CD8-positive, alpha-beta memory T cell (primary cell): ENCODE measurements at regions not wholly inside any gene's neighbourhood (a gene's known extent, or its start where the extent isn't known, plus 50 kb on each side); places are given as distances from the start of the nearest gene placed in this dataset.

Experiments used
- CTCF ChIA-PET: fragments of 350-600 bp; sonication (Branson Sonifier 250); formaldehyde crosslinking; loops from one replicate; lab custom pipeline; 2021; ENCODE audit warnings: antibody characterized with exemption; lab: Charles Lee
- POLR2A ChIA-PET: fragments of 350-600 bp; sonication (Branson Sonifier 250); formaldehyde crosslinking; loops from one replicate; lab custom pipeline; 2021; ENCODE audit warnings: antibody characterized with exemption; lab: Charles Lee
- DNase-seq, 5 donors: peaks; one replicate each; pipeline versions ENCODE4 v3.0.0 to v3.0.0-alpha.2; 2020 to 2022; ENCODE audit warnings: mixed read lengths in 1 of 5
- H3K27ac ChIP-seq: one replicate; pipeline ENCODE4 v1.7.0; 2013; ENCODE audit warnings: low read depth, mild to moderate bottlenecking, low read length, moderate library complexity
- H3K27me3 ChIP-seq: 2 replicates; pipeline ENCODE4 v1.7.0; 2013; ENCODE audit warnings: low read length, mild to moderate bottlenecking; ENCODE audit not compliant: insufficient read depth, poor library complexity, severe bottlenecking
- H3K36me3 ChIP-seq: 2 replicates; pipeline ENCODE4 v1.7.0; 2013; ENCODE audit warnings: mild to moderate bottlenecking, low read length, moderate library complexity; ENCODE audit not compliant: insufficient read depth
- H3K4me1 ChIP-seq: 2 replicates; pipeline ENCODE4 v1.7.0; 2013; ENCODE audit warnings: mild to moderate bottlenecking, low read length, moderate library complexity; ENCODE audit not compliant: insufficient read depth
- H3K4me3 ChIP-seq: 2 replicates; pipeline ENCODE4 v1.7.0; 2013; ENCODE audit warnings: mild to moderate bottlenecking, low read length
- H3K9me3 ChIP-seq: 2 replicates; pipeline ENCODE4 v1.7.0; 2013; ENCODE audit warnings: mild to moderate bottlenecking, low read length
- H3K27ac Mint-ChIP-seq, 8 donors: one replicate each; pipeline ENCODE4 v1.8.0; 2020 to 2021; ENCODE audit warnings: mixed read lengths in 8 of 8, mild to moderate bottlenecking in 6 of 8, inconsistent platforms in 3 of 8, moderate library complexity in 3 of 8
- H3K27me3 Mint-ChIP-seq, 2 donors: one replicate each; pipeline ENCODE4 v1.8.0; 2020 to 2021; ENCODE audit warnings: mixed read lengths in 2 of 2, mild to moderate bottlenecking in 1 of 2, moderate library complexity in 1 of 2
- H3K36me3 Mint-ChIP-seq, 3 donors: one replicate each; pipeline ENCODE4 v1.8.0; 2020 to 2021; ENCODE audit warnings: mixed read lengths in 3 of 3, inconsistent platforms in 1 of 3, mild to moderate bottlenecking in 1 of 3
- H3K4me1 Mint-ChIP-seq, 3 donors: one replicate each; pipeline ENCODE4 v1.8.0; 2020 to 2021; ENCODE audit warnings: mixed read lengths in 3 of 3, inconsistent platforms in 1 of 3, mild to moderate bottlenecking in 1 of 3
- H3K4me3 Mint-ChIP-seq, 7 donors: one replicate each; pipeline ENCODE4 v1.8.0; 2020 to 2021; ENCODE audit warnings: mixed read lengths in 7 of 7, mild to moderate bottlenecking in 6 of 7, moderate library complexity in 4 of 7, inconsistent platforms in 2 of 7
- H3K9me3 Mint-ChIP-seq, 5 donors: one replicate each; pipeline ENCODE4 v1.8.0; 2020 to 2022; ENCODE audit warnings: mixed read lengths in 5 of 5, mild to moderate bottlenecking in 3 of 5, moderate library complexity in 2 of 5, inconsistent platforms in 1 of 5

DNA sequence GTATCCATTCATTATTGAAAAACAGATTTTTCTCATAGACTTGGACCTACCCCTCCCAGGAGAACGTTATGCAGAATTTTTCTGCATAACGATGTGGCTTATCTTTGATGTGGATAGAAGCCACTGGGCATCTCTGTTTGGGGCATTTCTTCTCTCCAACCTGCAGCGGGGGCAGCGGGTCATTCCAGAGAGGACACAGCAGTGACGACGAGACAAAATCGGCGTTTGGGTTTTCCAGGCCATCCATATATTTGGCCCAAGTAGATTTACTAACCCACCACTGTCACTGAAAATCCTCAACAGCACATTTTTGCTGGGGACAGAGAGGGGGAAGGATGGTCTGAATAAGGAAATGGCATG lies 299.3 kb upstream of the PITRM1 start:
- H3K27ac Mint-ChIP-seq, result peak overlapping the region in 4 of 8 donors; percentile 30 to 89 (median 79)
- peaks cover 10 to 26% of the 10 kb centered on the region in 2 donors for H3K27me3 Mint-ChIP-seq
- Histone ChIP-seq H3K27ac (no peak overlapping the region), H3K4me3 (peak overlapping the region; percentile 58), H3K9me3 (no peaks in the 10 kb centered on the region), H3K27me3 (no peaks in the 10 kb centered on the region), H3K36me3 (no peaks in the 10 kb centered on the region), H3K4me1 (peaks cover 19% of the 10 kb centered on the region)
- H3K4me3 Mint-ChIP-seq, result peak overlapping the region; percentile 72 to 91 (median 88)
- ChIA-PET POLR2A (no interaction called here), CTCF (interaction anchor here (1.1 kb wide), 1 partner anchor 9 kb away, joined by 3 read pairs; no protein-coding TSS in a partner anchor)
- no peak for DNase-seq
- H3K36me3 Mint-ChIP-seq, result peaks cover 0 to 13% (median 0%) of the 10 kb centered on the region in 3 donors
- peaks cover 33 to 44% (median 43%) of the 10 kb centered on the region in 3 donors for H3K4me1 Mint-ChIP-seq
- H3K9me3 Mint-ChIP-seq, result no peaks in the 10 kb centered on the region

DNA sequence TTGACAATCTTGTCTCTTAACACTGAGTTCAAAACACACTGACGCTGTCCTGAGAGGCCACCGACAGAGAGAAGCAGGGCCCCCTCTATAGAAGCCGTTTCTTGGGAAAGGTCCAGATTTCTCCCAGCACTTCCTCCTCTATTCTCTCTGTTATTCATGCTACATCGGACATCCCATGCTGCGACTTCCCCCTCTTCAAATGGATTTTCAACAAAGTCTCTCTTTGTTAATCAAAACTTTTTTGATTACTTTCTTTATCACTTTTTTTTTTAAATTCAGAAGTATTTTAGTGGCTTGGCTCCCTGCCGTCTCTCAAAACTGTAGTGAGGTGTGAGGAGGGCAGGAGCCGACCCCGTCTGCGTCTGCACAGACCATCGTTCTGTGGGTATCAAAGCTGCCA lies 298.9 kb upstream of the PITRM1 start:
- H3K4me3 Mint-ChIP-seq, result peak overlapping the region in 2 of 7 donors; percentile 13 to 86
- H3K9me3 Mint-ChIP-seq, result no peaks in the 10 kb centered on the region
- peaks cover 19% of the 10 kb centered on the region for H3K4me1 ChIP-seq
- no peak for DNase-seq
- no peaks in the 10 kb centered on the region for H3K9me3 ChIP-seq
- no peaks in the 10 kb centered on the region for H3K36me3 ChIP-seq
- H3K27me3 ChIP-seq, result no peaks in the 10 kb centered on the region
- no peak overlapping the region for H3K27ac ChIP-seq
- no peak overlapping the region for H3K4me3 ChIP-seq
- CTCF ChIA-PET, result no interaction called here
- H3K4me1 Mint-ChIP-seq, result peaks cover 33 to 46% (median 44%) of the 10 kb centered on the region in 3 donors
- POLR2A ChIA-PET, result no interaction called here
- H3K36me3 Mint-ChIP-seq, result peaks cover 0 to 13% (median 0%) of the 10 kb centered on the region in 3 donors
- H3K27me3 Mint-ChIP-seq, result peaks cover 10 to 27% of the 10 kb centered on the region in 2 donors
- peak overlapping the region in 1 of 8 donors; percentile 75 for H3K27ac Mint-ChIP-seq

DNA sequence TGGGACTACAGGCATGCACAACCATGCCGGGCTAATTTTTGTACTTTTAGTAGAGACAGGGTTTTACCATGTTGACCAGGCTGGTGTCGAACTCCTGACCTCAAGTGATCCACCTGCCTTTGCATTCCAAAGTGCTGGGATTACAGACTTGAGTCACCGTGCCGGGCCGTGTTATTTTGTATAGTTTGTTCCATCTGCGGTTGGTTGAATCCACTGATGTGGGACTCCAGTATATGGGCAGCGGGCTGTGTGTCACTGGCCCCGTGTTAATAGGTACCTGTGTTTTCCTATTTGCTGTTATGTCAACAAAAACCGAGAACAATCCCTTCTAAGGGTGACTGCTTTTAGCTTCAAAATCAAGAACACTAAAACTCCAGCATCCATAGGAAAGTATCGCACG lies 297.6 kb upstream of the PITRM1 start:
- ChIA-PET POLR2A (no interaction called here), CTCF (no interaction called here)
- Mint-ChIP-seq H3K36me3 (peaks cover 0 to 13% (median 0%) of the 10 kb centered on the region in 3 donors), H3K9me3 (no peaks in the 10 kb centered on the region), H3K27ac (peak overlapping the region in 1 of 8 donors; percentile 14), H3K27me3 (peaks cover 12 to 27% of the 10 kb centered on the region in 2 donors), H3K4me1 (peaks cover 33 to 46% (median 44%) of the 10 kb centered on the region in 3 donors), H3K4me3 (peak overlapping the region in 3 of 7 donors; percentile 31 to 74 (median 35))
- H3K36me3 ChIP-seq, result no peaks in the 10 kb centered on the region
- no peak overlapping the region for H3K27ac ChIP-seq
- H3K27me3 ChIP-seq, result no peaks in the 10 kb centered on the region
- H3K9me3 ChIP-seq, result no peaks in the 10 kb centered on the region
- H3K4me1 ChIP-seq, result peaks cover 19% of the 10 kb centered on the region
- H3K4me3 ChIP-seq, result no peak overlapping the region
- no peak for DNase-seq

- Histone ChIP-seq H3K9me3 (no peaks in the 10 kb centered on the region), H3K27me3 (no peaks in the 10 kb centered on the region), H3K4me3 (no peak overlapping the region), H3K27ac (no peak overlapping the region), H3K4me1 (peaks cover 19% of the 10 kb centered on the region), H3K36me3 (no peaks in the 10 kb centered on the region)
- POLR2A ChIA-PET, result no interaction called here
- CTCF ChIA-PET, result no interaction called here
- no peak for DNase-seq
- peaks cover 12 to 27% of the 10 kb centered on the region in 2 donors for H3K27me3 Mint-ChIP-seq
- H3K4me3 Mint-ChIP-seq, result peak overlapping the region in 1 of 7 donors; percentile 18
- no peak overlapping the region for H3K27ac Mint-ChIP-seq
- no peaks in the 10 kb centered on the region for H3K9me3 Mint-ChIP-seq
- peaks cover 0 to 13% (median 0%) of the 10 kb centered on the region in 3 donors for H3K36me3 Mint-ChIP-seq
- peaks cover 33 to 46% (median 44%) of the 10 kb centered on the region in 3 donors for H3K4me1 Mint-ChIP-seq
Measured at GRCh38 chr10:3469639-3470020, 297.0 kb upstream of the PITRM1 start.

DNA sequence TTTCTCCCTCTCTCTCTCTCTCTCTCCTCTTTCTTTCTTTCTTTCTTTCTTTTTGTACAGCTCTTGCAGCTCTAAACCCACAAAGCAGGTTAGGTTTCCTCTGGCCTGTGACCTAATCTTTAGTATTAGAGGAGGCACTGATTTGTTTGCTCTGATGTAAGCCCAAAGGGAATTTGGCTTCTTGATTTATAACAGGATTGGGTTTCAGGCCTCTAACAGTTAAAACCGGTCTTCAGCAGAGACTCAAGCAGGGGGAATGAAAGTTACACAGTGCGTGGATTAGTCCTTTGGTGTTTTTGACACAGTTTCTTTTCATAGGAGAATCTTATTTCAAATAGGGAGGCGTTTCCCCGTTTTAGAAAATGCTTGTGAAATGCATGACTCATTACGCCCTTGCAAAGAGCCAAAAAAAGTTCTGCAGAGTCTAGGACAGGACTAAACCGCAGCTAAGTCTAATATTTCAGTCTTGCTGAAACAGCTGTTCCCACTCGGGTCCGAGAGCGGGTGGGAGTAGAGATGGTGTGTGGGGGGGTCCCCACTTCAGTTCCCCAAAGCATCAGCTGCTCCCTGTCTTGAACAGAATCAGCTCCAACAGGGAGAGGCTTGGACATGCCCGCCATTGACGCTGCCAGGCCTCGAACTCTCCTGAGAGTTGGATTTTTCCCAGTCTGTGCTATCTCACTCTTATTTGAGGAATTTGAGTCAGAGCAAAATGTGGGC lies 296.5 kb upstream of the PITRM1 start:
- no peak overlapping the region for H3K4me3 ChIP-seq
- peaks cover 19% of the 10 kb centered on the region for H3K4me1 ChIP-seq
- no peaks in the 10 kb centered on the region for H3K27me3 ChIP-seq
- DNase-seq, result no peak
- peak overlapping the region in 2 of 7 donors; percentile 18 to 26 for H3K4me3 Mint-ChIP-seq
- H3K27ac ChIP-seq, result no peak overlapping the region
- H3K27ac Mint-ChIP-seq, result peak overlapping the region in 2 of 8 donors; percentile 6 to 66
- H3K36me3 ChIP-seq, result no peaks in the 10 kb centered on the region
- CTCF ChIA-PET, result no interaction called here
- peaks cover 12 to 27% of the 10 kb centered on the region in 2 donors for H3K27me3 Mint-ChIP-seq
- H3K36me3 Mint-ChIP-seq, result peaks cover 0 to 13% (median 0%) of the 10 kb centered on the region in 3 donors
- no peaks in the 10 kb centered on the region for H3K9me3 Mint-ChIP-seq
- H3K9me3 ChIP-seq, result no peaks in the 10 kb centered on the region
- peaks cover 33 to 46% (median 44%) of the 10 kb centered on the region in 3 donors for H3K4me1 Mint-ChIP-seq
- POLR2A ChIA-PET, result no interaction called here

GRCh38 chr10:3467052-3467951 lies 294.7 kb upstream of the PITRM1 start:
- no peak overlapping the region for H3K27ac Mint-ChIP-seq
- peaks cover 20 to 38% (median 29%) of the 10 kb centered on the region in 3 donors for H3K4me1 Mint-ChIP-seq
- H3K36me3 Mint-ChIP-seq, result peaks cover 0 to 17% (median 0%) of the 10 kb centered on the region in 3 donors
- Histone ChIP-seq H3K9me3 (no peaks in the 10 kb centered on the region), H3K36me3 (no peaks in the 10 kb centered on the region), H3K4me1 (peaks cover 10% of the 10 kb centered on the region), H3K27me3 (no peaks in the 10 kb centered on the region), H3K4me3 (no peak overlapping the region), H3K27ac (no peak overlapping the region)
- peaks cover 11 to 27% of the 10 kb centered on the region in 2 donors for H3K27me3 Mint-ChIP-seq
- peak overlapping the region in 2 of 7 donors; percentile 20 to 23 for H3K4me3 Mint-ChIP-seq
- POLR2A ChIA-PET, result no interaction called here
- CTCF ChIA-PET, result no interaction called here
- H3K9me3 Mint-ChIP-seq, result no peaks in the 10 kb centered on the region
- DNase-seq, result no peak

DNA sequence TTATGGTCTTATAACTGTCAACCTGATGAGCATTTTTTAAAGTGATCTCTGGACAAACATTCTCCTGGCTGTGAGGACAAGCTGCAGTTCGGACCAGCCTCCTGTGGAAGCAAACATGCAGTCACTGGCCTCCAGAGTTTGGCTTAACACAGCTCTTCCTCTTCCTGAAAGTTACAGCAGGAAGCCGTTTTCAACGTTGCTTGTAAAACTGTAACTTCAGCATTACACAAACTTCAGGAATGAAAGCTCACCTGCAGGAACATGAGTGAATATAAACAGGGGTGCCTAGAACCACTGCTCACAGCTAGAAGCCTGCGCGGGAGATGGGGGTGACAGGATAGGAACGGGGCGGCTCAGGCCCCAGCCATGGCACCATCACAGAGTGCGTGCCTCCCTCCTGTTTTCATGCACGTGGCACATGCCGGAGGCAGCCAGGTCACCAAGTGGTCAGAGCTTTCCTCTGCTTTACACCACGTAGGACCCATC lies 292.9 kb upstream of the PITRM1 start:
- H3K9me3 Mint-ChIP-seq, result no peaks in the 10 kb centered on the region
- no peak overlapping the region for H3K4me3 ChIP-seq
- H3K4me1 ChIP-seq, result peaks cover 4% of the 10 kb centered on the region
- no peak for DNase-seq
- H3K36me3 Mint-ChIP-seq, result peaks cover 0 to 14% (median 0%) of the 10 kb centered on the region in 3 donors
- H3K9me3 ChIP-seq, result no peaks in the 10 kb centered on the region
- peaks cover 16 to 29% (median 22%) of the 10 kb centered on the region in 3 donors for H3K4me1 Mint-ChIP-seq
- no peaks in the 10 kb centered on the region for H3K27me3 ChIP-seq
- CTCF ChIA-PET, result no interaction called here
- H3K36me3 ChIP-seq, result no peaks in the 10 kb centered on the region
- H3K27ac ChIP-seq, result no peak overlapping the region
- peaks cover 12 to 26% of the 10 kb centered on the region in 2 donors for H3K27me3 Mint-ChIP-seq
- no peak overlapping the region for H3K4me3 Mint-ChIP-seq
- H3K27ac Mint-ChIP-seq, result no peak overlapping the region
- POLR2A ChIA-PET, result no interaction called here
